ENCODE measurements at regions not wholly inside any gene's neighbourhood (a gene's known extent, or its start where the extent isn't known, plus 50 kb on each side); places are given as distances from the start of the nearest gene placed in this dataset.

DNA sequence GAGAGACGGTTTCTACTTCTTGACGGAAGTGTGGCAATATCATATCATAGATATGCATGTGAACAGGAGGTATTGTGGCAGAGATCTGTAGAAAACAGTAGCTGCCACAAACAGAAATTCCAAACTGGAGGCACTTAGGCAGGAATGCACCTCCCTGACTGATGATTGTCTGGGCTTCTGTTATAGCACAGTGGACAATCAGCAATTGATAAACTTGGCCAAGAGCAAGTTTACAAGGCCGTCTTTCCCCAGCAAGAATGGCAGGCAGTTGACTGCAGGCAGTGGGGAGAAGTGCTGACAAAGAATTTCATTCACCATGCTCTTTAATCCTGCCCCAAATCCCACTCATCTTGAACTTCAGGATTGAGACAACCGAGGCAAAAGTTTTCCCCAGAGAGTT, 114.4 kb upstream of the STOX2 start:
- intact Hi-C loops (cut with DNase I; ENCODE audit: low total_unique reads), result no loop called here
- no peaks in the 10 kb centered on the region for H3K36me3 ChIP-seq
- TF ChIP-seq CTCF (IDR thresholded peaks at IDR 0.05), result no peak
- TF ChIP-seq POLR2AphosphoS5 (IDR thresholded peaks at IDR 0.05), result no peak
- no peak for TF ChIP-seq POLR2A (IDR thresholded peaks at IDR 0.05)
- H3K4me1 ChIP-seq, result no peaks in the 10 kb centered on the region
- DNase-seq (ENCODE audit: low spot score in 2 of 2), result no peak
- H3K27ac ChIP-seq, result no peak overlapping the region
- H3K9me3 ChIP-seq, result peaks cover 3 to 18% of the 10 kb centered on the region in 2 donors
- H3K27me3 ChIP-seq, result no peaks in the 10 kb centered on the region
- H3K4me3 ChIP-seq, result no peak overlapping the region

- TF ChIP-seq POLR2A (IDR thresholded peaks at IDR 0.05), result no peak
- no peak for TF ChIP-seq CTCF (IDR thresholded peaks at IDR 0.05)
- no peak for TF ChIP-seq POLR2AphosphoS5 (IDR thresholded peaks at IDR 0.05)
- Histone ChIP-seq H3K9me3 (peaks cover 0 to 18% of the 10 kb centered on the region in 2 donors), H3K27ac (peak overlapping the region; percentile 50 to 70)
These were observed 108.1 kb upstream of the STOX2 start for GRCh38 chr4:183797011-183797444.

GRCh38 chr4:183797445-183798300, 107.4 kb upstream of the STOX2 start:
- Histone ChIP-seq H3K27ac (peak overlapping the region; percentile 50 to 70), H3K4me3 (peak overlapping the region; percentile 55 to 78 (median 70)), H3K27me3 (no peaks in the 10 kb centered on the region), H3K36me3 (no peaks in the 10 kb centered on the region), H3K4me1 (no peaks in the 10 kb centered on the region), H3K9me3 (peaks cover 0 to 17% of the 10 kb centered on the region in 2 donors)
- DNase-seq (ENCODE audit: low spot score in 2 of 2), result no peak
- intact Hi-C loops (cut with DNase I; ENCODE audit: low total_unique reads), result no loop called here
- no peak for TF ChIP-seq POLR2A (IDR thresholded peaks at IDR 0.05)
- TF ChIP-seq POLR2AphosphoS5 (IDR thresholded peaks at IDR 0.05), result no peak
- TF ChIP-seq CTCF (IDR thresholded peaks at IDR 0.05), result no peak

More at GRCh38 chr4:183797011-183797444, 108.1 kb upstream of the STOX2 start:
- no peak for DNase-seq (ENCODE audit: low spot score in 2 of 2)
- H3K36me3 ChIP-seq, result no peaks in the 10 kb centered on the region
- intact Hi-C loops (cut with DNase I; ENCODE audit: low total_unique reads), result no loop called here
- H3K4me1 ChIP-seq, result no peaks in the 10 kb centered on the region
- no peaks in the 10 kb centered on the region for H3K27me3 ChIP-seq
- H3K4me3 ChIP-seq, result peak overlapping the region; percentile 55 to 78 (median 70)

DNA sequence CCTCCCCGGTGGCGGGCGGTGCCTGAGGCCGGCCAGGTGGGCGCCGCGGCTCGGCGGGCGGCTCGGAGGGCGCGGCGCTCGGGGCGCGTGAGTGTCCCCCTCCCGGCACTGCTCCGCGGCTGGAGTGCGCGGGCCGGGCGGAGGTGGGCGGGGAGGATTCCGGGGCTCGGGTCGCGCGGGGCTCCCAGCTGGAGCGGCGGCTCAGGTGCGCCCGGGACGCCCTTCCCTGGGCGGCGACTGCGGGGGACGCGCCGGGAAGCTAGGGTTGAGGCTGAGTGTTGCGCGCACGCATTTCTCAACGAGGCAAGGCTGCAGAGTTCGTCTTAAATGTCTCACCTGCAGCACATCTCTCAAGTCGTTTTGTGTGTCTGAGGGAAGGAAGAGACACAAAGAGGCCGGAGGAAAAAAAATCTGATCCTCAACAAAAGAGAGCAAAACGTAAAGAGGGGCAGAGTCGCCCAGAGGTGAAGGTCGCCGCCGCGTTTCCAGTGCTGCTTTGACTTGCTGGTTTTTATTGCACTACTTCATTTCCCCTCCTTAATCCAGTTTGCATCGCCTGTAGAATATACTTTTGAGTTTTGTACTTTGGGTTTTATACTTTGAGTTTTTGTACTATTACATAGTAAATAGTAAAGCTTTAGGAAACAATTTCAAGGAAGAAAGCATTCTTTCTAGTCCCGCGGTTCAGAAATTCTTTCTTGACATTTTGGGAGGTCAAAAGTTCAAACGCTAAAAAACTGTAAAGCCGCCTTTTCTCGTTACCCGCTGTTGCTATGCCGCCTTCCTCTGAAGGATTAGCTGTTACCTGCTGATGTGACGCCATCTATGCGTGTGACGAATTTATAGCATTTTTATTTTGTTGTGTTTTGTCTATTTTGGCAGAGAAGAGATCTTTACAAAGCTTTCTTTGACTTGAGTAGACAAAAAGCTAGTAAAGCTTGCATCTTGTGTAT, 106.5 kb upstream of the STOX2 start:
- no peak for DNase-seq (ENCODE audit: low spot score in 2 of 2)
- Histone ChIP-seq H3K4me3 (peak overlapping the region; percentile 55 to 78 (median 70)), H3K27me3 (no peaks in the 10 kb centered on the region), H3K9me3 (peaks cover 0 to 10% of the 10 kb centered on the region in 2 donors), H3K27ac (peak overlapping the region; percentile 50 to 70), H3K4me1 (no peaks in the 10 kb centered on the region), H3K36me3 (no peaks in the 10 kb centered on the region)
- intact Hi-C loops (cut with DNase I; ENCODE audit: low total_unique reads), result no loop called here
- TF ChIP-seq POLR2A (IDR thresholded peaks at IDR 0.05), result no peak
- no peak for TF ChIP-seq POLR2AphosphoS5 (IDR thresholded peaks at IDR 0.05)
- no peak for TF ChIP-seq CTCF (IDR thresholded peaks at IDR 0.05)
